ENCODE measurements at regions not wholly inside any gene's neighbourhood (a gene's known extent, or its start where the extent isn't known, plus 50 kb on each side); places are given as distances from the start of the nearest gene placed in this dataset.
"Not testable (repeated sequence)": the region's sequence is repeated elsewhere in the genome, so short reads cannot be mapped to it uniquely, and the experiment has no call there.

DNA sequence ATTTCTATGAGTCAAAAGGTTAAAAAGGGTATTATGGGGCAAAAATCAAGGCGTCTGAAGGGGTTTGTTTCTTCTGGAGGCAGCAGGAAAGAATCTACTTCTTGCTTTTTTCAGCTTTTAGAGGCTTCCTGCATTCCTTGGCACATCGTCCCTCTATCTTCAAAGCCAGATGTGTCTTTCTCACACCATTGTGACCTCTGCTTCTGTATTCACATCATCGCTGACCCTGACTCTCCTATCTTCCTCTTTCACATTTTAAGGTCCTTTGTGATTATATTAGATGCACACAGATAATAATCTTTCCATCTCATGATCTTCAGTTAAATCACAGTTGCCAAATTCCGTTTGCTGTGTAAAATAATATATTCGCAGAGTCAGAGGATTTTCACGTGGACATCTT, 112.7 kb downstream of the PPP4R3C start:
- DNase-seq (ENCODE audit: low spot score in 2 of 2, unreplicated experiment in 2 of 2): no peak
- Mint-ChIP-seq H3K27ac (no peak overlapping the region), H3K36me3 (no peaks in the 10 kb centered on the region), H3K9me3 (peaks cover 30% of the 10 kb centered on the region), H3K4me1 (no peaks in the 10 kb centered on the region), H3K4me3 (no peak overlapping the region), H3K27me3 (ENCODE audit: low read depth) (no peaks in the 10 kb centered on the region)
- no peak for TF ChIP-seq CTCF (IDR thresholded peaks at IDR 0.05; ENCODE audit: unreplicated experiment)

GRCh38 chrX:27336466-27337091, 126.6 kb downstream of the PPP4R3C start:
- peak; percentile 86 for TF ChIP-seq CTCF (IDR thresholded peaks at IDR 0.05; ENCODE audit: unreplicated experiment)
- H3K4me1 Mint-ChIP-seq: no peaks in the 10 kb centered on the region
- no peak overlapping the region for H3K4me3 Mint-ChIP-seq
- peaks cover 25% of the 10 kb centered on the region for H3K9me3 Mint-ChIP-seq
- H3K27ac Mint-ChIP-seq: no peak overlapping the region
- DNase-seq (ENCODE audit: low spot score in 2 of 2, unreplicated experiment in 2 of 2): no peak
- no peaks in the 10 kb centered on the region for H3K27me3 Mint-ChIP-seq (ENCODE audit: low read depth)
- H3K36me3 Mint-ChIP-seq: no peaks in the 10 kb centered on the region

DNA sequence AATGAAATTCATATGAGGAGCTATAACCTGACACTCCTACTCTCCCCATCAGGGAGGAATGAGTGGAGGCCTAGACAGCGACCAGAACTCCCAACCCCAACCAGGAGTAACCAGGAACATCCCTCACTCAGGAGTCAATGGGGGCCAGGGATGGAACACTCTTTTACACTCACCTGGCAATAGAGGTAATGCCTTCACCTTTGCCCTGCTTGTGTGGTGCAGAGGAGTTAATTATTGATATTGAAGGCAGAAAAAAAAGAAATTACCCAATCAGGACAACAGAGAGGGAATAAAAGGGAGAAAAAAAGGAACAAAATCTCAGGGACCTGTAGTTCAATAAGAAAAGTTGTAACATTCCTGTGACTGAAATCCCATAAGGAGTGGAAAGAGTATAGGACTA, 141.5 kb downstream of the PPP4R3C start:
- no peaks in the 10 kb centered on the region for H3K4me1 Mint-ChIP-seq
- H3K27ac Mint-ChIP-seq: no peak overlapping the region
- no peaks in the 10 kb centered on the region for H3K36me3 Mint-ChIP-seq
- H3K4me3 Mint-ChIP-seq: no peak overlapping the region
- peaks cover 62% of the 10 kb centered on the region for H3K9me3 Mint-ChIP-seq
- H3K27me3 Mint-ChIP-seq (ENCODE audit: low read depth): no peaks in the 10 kb centered on the region
- DNase-seq (ENCODE audit: low spot score in 2 of 2, unreplicated experiment in 2 of 2): no peak
- TF ChIP-seq CTCF (IDR thresholded peaks at IDR 0.05; ENCODE audit: unreplicated experiment): no peak

- TF ChIP-seq CTCF (IDR thresholded peaks at IDR 0.05; ENCODE audit: unreplicated experiment): no peak
- Mint-ChIP-seq H3K36me3 (no peaks in the 10 kb centered on the region), H3K27me3 (ENCODE audit: low read depth) (no peaks in the 10 kb centered on the region), H3K27ac (no peak overlapping the region), H3K4me3 (no peak overlapping the region), H3K9me3 (peaks cover 49% of the 10 kb centered on the region), H3K4me1 (no peaks in the 10 kb centered on the region)
- DNase-seq (ENCODE audit: low spot score in 2 of 2, unreplicated experiment in 2 of 2): no peak
Measured at GRCh38 chrX:27309406-27309805, 153.7 kb downstream of the PPP4R3C start.

DNA sequence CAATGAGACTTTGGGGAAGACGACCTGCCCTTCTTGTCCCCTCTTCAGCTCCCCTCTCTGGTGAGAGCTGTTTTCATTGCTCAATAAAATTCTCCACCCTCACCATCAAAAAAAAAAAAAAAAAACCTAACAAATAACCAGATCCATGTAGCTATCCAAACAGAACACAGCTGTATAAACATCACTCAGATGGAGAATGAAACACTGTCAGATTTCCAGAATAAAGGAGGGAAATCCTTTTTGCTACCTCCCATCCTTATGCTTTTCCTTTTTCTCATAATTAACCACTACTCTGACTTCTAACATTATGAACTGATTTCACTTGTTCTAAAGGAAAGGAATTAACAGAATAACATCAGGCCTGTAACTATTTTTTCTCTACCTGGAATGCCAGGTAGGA, 155.6 kb downstream of the PPP4R3C start:
- no peak for TF ChIP-seq CTCF (IDR thresholded peaks at IDR 0.05; ENCODE audit: unreplicated experiment)
- H3K27ac Mint-ChIP-seq: no peak overlapping the region
- no peaks in the 10 kb centered on the region for H3K4me1 Mint-ChIP-seq
- H3K36me3 Mint-ChIP-seq: no peaks in the 10 kb centered on the region
- peaks cover 46% of the 10 kb centered on the region for H3K9me3 Mint-ChIP-seq
- no peak for DNase-seq (ENCODE audit: low spot score in 2 of 2, unreplicated experiment in 2 of 2)
- H3K27me3 Mint-ChIP-seq (ENCODE audit: low read depth): no peaks in the 10 kb centered on the region
- H3K4me3 Mint-ChIP-seq: no peak overlapping the region

DNA sequence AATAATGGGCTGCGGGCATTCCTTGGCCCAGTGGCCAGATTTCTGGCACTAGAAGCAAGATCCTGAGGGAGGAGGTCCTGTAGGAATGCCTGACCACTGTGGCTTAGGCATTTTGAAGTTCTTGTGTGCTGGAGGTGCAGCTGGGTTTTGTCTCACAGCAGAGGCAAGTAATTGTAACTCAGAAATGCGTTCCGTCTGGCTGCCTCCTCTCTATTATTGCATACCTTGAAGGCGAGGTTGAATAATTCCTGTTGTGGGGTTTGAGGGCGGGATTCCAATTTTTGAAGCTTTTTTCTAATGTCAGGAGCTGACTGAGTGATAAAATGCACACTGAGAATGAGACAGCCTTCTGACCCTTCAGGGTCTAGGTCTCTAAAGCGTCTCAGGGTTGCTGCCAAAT, 170.6 kb downstream of the PPP4R3C start:
- H3K27me3 Mint-ChIP-seq (ENCODE audit: low read depth): not testable (repeated sequence)

More for the DNA sequence above, 170.6 kb downstream of the PPP4R3C start:
- not testable (repeated sequence) for H3K4me1 Mint-ChIP-seq; H3K4me3 Mint-ChIP-seq; H3K36me3 Mint-ChIP-seq; H3K27ac Mint-ChIP-seq; H3K9me3 Mint-ChIP-seq; DNase-seq (ENCODE audit: low spot score in 2 of 2, unreplicated experiment in 2 of 2)
